GM06990 (cell line): ENCODE measurements at regions not wholly inside any gene's neighbourhood (a gene's known extent, or its start where the extent isn't known, plus 50 kb on each side); places are given as distances from the start of the nearest gene placed in this dataset.

Source experiments
- DNase-seq: peaks from one replicate; pipeline ENCODE4 v3.0.0-alpha.2; 2011; ENCODE audit not compliant: insufficient read length; ENCODE audit errors: extremely low read depth
- H3K27me3 ChIP-seq: replicated peaks from 2 replicates; pipeline ENCODE4 v1.6.0; 2011; ENCODE audit warnings: low read length; ENCODE audit not compliant: control insufficient read depth, insufficient read depth
- H3K36me3 ChIP-seq: 2 replicates; pipeline ENCODE4 v1.5.1; 2011; ENCODE audit warnings: low read length; ENCODE audit not compliant: control insufficient read depth, insufficient read depth
- H3K4me3 ChIP-seq: replicated peaks from 2 replicates; pipeline ENCODE4 v1.5.1; 2011; ENCODE audit warnings: low read depth, mild to moderate bottlenecking, control low read depth, low read length
- CTCF ChIP-seq: IDR thresholded peaks from 2 replicates; pipeline ENCODE4 v1.5.1; 2011; ENCODE audit warnings: low read length, control low read depth, mild to moderate bottlenecking, inconsistent platforms; ENCODE audit not compliant: insufficient read depth, poor library complexity, severe bottlenecking

- H3K4me3 ChIP-seq: no peak overlapping the region
- H3K27me3 ChIP-seq: no peaks in the 10 kb centered on the region; the same call in 1 of the 2 replicates
- no peaks in the 10 kb centered on the region for H3K36me3 ChIP-seq
- DNase-seq: no peak
- TF ChIP-seq CTCF: no peak
These were observed 148.9 kb upstream of the TNP1 start for GRCh38 chr2:217008794-217009193.

- no peak for TF ChIP-seq CTCF
- no peaks in the 10 kb centered on the region for H3K36me3 ChIP-seq
- no peaks in the 10 kb centered on the region; the same call in 1 of the 2 replicates for H3K27me3 ChIP-seq
- no peak overlapping the region for H3K4me3 ChIP-seq
- no peak for DNase-seq
These were observed 146.4 kb upstream of the TNP1 start for GRCh38 chr2:217006217-217006616.

GRCh38 chr2:217004656-217005055, 144.8 kb upstream of the TNP1 start:
- TF ChIP-seq CTCF: no peak
- Histone ChIP-seq H3K27me3 (no peaks in the 10 kb centered on the region; the same call in 1 of the 2 replicates), H3K36me3 (no peaks in the 10 kb centered on the region), H3K4me3 (no peak overlapping the region)
- DNase-seq: no peak

- TF ChIP-seq CTCF: no peak
- DNase-seq: no peak
- no peak overlapping the region for H3K4me3 ChIP-seq
- no peaks in the 10 kb centered on the region for H3K36me3 ChIP-seq
- H3K27me3 ChIP-seq: no peaks in the 10 kb centered on the region; the same call in none of the 2 replicates
These were observed 141.9 kb upstream of the TNP1 start for GRCh38 chr2:217001740-217002139.

GRCh38 chr2:217000406-217000805, 140.5 kb upstream of the TNP1 start:
- Histone ChIP-seq H3K36me3 (no peaks in the 10 kb centered on the region), H3K27me3 (no peaks in the 10 kb centered on the region; the same call in none of the 2 replicates), H3K4me3 (no peak overlapping the region)
- no peak for TF ChIP-seq CTCF
- DNase-seq: no peak

- H3K4me3 ChIP-seq: no peak overlapping the region
- DNase-seq: no peak
- H3K27me3 ChIP-seq: no peaks in the 10 kb centered on the region; the same call in 1 of the 2 replicates
- no peak for TF ChIP-seq CTCF
- H3K36me3 ChIP-seq: no peaks in the 10 kb centered on the region
These were observed 136.5 kb upstream of the TNP1 start for GRCh38 chr2:216996279-216996845.
